Kidney epithelial cell (primary cell): ENCODE measurements at regions not wholly inside any gene's neighbourhood (a gene's known extent, or its start where the extent isn't known, plus 50 kb on each side); places are given as distances from the start of the nearest gene placed in this dataset.

Experiments used
- DNase-seq: peaks from one replicate; pipeline ENCODE4 v3.0.0-alpha.2; 2010; ENCODE audit warnings: low read depth
- H3K27me3 ChIP-seq: 2 replicates; pipeline ENCODE4 v1.6.0; 2011; ENCODE audit warnings: low read length; ENCODE audit not compliant: control insufficient read depth, insufficient read depth
- H3K36me3 ChIP-seq: 2 replicates; pipeline ENCODE4 v1.5.1; 2011; ENCODE audit warnings: low read length; ENCODE audit not compliant: control insufficient read depth, insufficient read depth
- H3K4me3 ChIP-seq: 2 replicates; pipeline ENCODE4 v1.5.1; 2011; ENCODE audit warnings: low read depth, mild to moderate bottlenecking, control low read depth, low read length
- CTCF ChIP-seq: IDR thresholded peaks from 2 replicates; pipeline ENCODE4 v1.5.1; 2011; ENCODE audit warnings: mild to moderate bottlenecking, moderate library complexity, low read length, control low read depth, inconsistent platforms; ENCODE audit not compliant: insufficient read depth, poor library complexity, severe bottlenecking

- no peak for DNase-seq
- Histone ChIP-seq H3K4me3 (no peak overlapping the region), H3K27me3 (no peaks in the 10 kb centered on the region), H3K36me3 (no peaks in the 10 kb centered on the region)
- TF ChIP-seq CTCF, result no peak
Measured at GRCh38 chr11:107102692-107103477, 84.6 kb upstream of the GUCY1A2 start.

GRCh38 chr11:107092667-107093066, 74.4 kb upstream of the GUCY1A2 start:
- Histone ChIP-seq H3K36me3 (no peaks in the 10 kb centered on the region), H3K27me3 (no peaks in the 10 kb centered on the region), H3K4me3 (no peak overlapping the region)
- no peak for DNase-seq
- no peak for TF ChIP-seq CTCF

GRCh38 chr11:107078375-107078774, 60.1 kb upstream of the GUCY1A2 start:
- no peak overlapping the region for H3K4me3 ChIP-seq
- DNase-seq, result no peak
- no peaks in the 10 kb centered on the region for H3K27me3 ChIP-seq
- H3K36me3 ChIP-seq, result no peaks in the 10 kb centered on the region
- no peak for TF ChIP-seq CTCF

GRCh38 chr11:107076832-107077231, 58.6 kb upstream of the GUCY1A2 start:
- Histone ChIP-seq H3K36me3 (no peaks in the 10 kb centered on the region), H3K4me3 (no peak overlapping the region), H3K27me3 (no peaks in the 10 kb centered on the region)
- no peak for TF ChIP-seq CTCF
- DNase-seq, result no peak

GRCh38 chr11:107071129-107071528, 52.9 kb upstream of the GUCY1A2 start:
- no peak for TF ChIP-seq CTCF
- no peaks in the 10 kb centered on the region for H3K36me3 ChIP-seq
- DNase-seq, result no peak
- no peak overlapping the region for H3K4me3 ChIP-seq
- no peaks in the 10 kb centered on the region for H3K27me3 ChIP-seq
